MM.1S (cell line): ENCODE measurements at regions not wholly inside any gene's neighbourhood (a gene's known extent, or its start where the extent isn't known, plus 50 kb on each side); places are given as distances from the start of the nearest gene placed in this dataset.

Experiments used
- DNase-seq: peaks from one replicate; pipeline ENCODE4 v3.0.0-alpha.2; 2015
- H2AFZ ChIP-seq: fragments of 300-600 bp; sonication (generic); 2 replicates; pipeline ENCODE4 v1.6.0; 2016; ENCODE audit warnings: antibody characterized with exemption, low read length
- H3F3A ChIP-seq: fragments of 300-600 bp; sonication (generic); 2 replicates; pipeline ENCODE4 v1.6.1; 2016; ENCODE audit warnings: mild to moderate bottlenecking, antibody characterized with exemption, low read length, moderate library complexity, mixed read lengths; ENCODE audit not compliant: insufficient read depth
- H3K27ac ChIP-seq: fragments of 300-600 bp; sonication (generic); 2 replicates; pipeline ENCODE4 v1.5.1; 2016; ENCODE audit warnings: mild to moderate bottlenecking, low read length
- H3K27me3 ChIP-seq: fragments of 300-600 bp; sonication (generic); replicated peaks from 2 replicates; pipeline ENCODE4 v1.6.0; 2016; ENCODE audit warnings: low read length; ENCODE audit not compliant: insufficient read depth
- H3K36me3 ChIP-seq: fragments of 300-600 bp; sonication (generic); replicated peaks from 2 replicates; pipeline ENCODE4 v1.6.1; 2016; ENCODE audit warnings: mild to moderate bottlenecking, low read length, mixed read lengths; ENCODE audit not compliant: insufficient read depth
- H3K4me1 ChIP-seq: fragments of 300-600 bp; sonication (generic); 2 replicates; pipeline ENCODE4 v1.6.1; 2016; ENCODE audit warnings: low read length, mixed read lengths
- H3K4me2 ChIP-seq: fragments of 300-600 bp; sonication (generic); 2 replicates; pipeline ENCODE4 v1.6.0; 2016; ENCODE audit warnings: low read depth, low read length
- H3K4me3 ChIP-seq: fragments of 300-600 bp; sonication (generic); 2 replicates; pipeline ENCODE4 v1.5.1; 2016; ENCODE audit warnings: low read length, mixed read lengths
- H3K79me2 ChIP-seq: fragments of 300-600 bp; sonication (generic); 2 replicates; pipeline ENCODE4 v1.6.1; 2016; ENCODE audit warnings: mixed run types, low read length, mixed read lengths
- H3K9ac ChIP-seq: fragments of 300-600 bp; sonication (generic); 2 replicates; pipeline ENCODE4 v1.6.1; 2016; ENCODE audit warnings: low read length, mixed read lengths
- H3K9me2 ChIP-seq: fragments of 300-600 bp; sonication (generic); replicated peaks from 2 replicates; pipeline ENCODE4 v1.6.1; 2016; ENCODE audit warnings: mild to moderate bottlenecking, low read length, mixed read lengths; ENCODE audit not compliant: insufficient read depth
- H3K9me3 ChIP-seq: fragments of 300-600 bp; sonication (generic); replicated peaks from 2 replicates; pipeline ENCODE4 v1.6.1; 2016; ENCODE audit warnings: mild to moderate bottlenecking, low read length, mixed read lengths; ENCODE audit not compliant: insufficient read depth
- H4K20me1 ChIP-seq: fragments of 300-600 bp; sonication (generic); 2 replicates; pipeline ENCODE4 v1.6.1; 2016; ENCODE audit warnings: mild to moderate bottlenecking, low read length, moderate library complexity, mixed read lengths; ENCODE audit not compliant: insufficient read depth
- CTCF ChIP-seq: fragments of 300-600 bp; sonication (generic); IDR thresholded peaks from 2 replicates; pipeline ENCODE4 v1.5.1; 2016; ENCODE audit warnings: antibody characterized with exemption, low read length, mixed read lengths
- EZH2 ChIP-seq: fragments of 300-600 bp; sonication (generic); optimal IDR thresholded peaks from 2 replicates; pipeline ENCODE3; 2017; ENCODE audit warnings: low read depth, mild to moderate bottlenecking, antibody characterized with exemption, low read length, mixed read lengths
- EZH2phosphoT487 ChIP-seq: fragments of 300-600 bp; sonication (generic); IDR thresholded peaks from 2 replicates; pipeline ENCODE4 v1.6.1; 2018; ENCODE audit warnings: antibody characterized with exemption, low read length

GRCh38 chr14:57085043-57085442, 183.7 kb downstream of the EXOC5 start:
- Histone ChIP-seq H3K4me3 (no peak overlapping the region), H3K4me1 (no peaks in the 10 kb centered on the region), H3K27ac (no peak overlapping the region), H3K36me3 (no peaks in the 10 kb centered on the region), H3K9me2 (no peaks in the 10 kb centered on the region), H3K9me3 (no peaks in the 10 kb centered on the region), H3K79me2 (no peaks in the 10 kb centered on the region), H2AFZ (no peak overlapping the region), H3K9ac (no peak overlapping the region), H3K27me3 (no peaks in the 10 kb centered on the region), H3F3A (no peaks in the 10 kb centered on the region), H4K20me1 (no peaks in the 10 kb centered on the region), H3K4me2 (no peak overlapping the region)
- TF ChIP-seq EZH2 = no peak
- no peak for TF ChIP-seq CTCF
- no peak for TF ChIP-seq EZH2phosphoT487
- no peak for DNase-seq

- no peaks in the 10 kb centered on the region for H3K27me3 ChIP-seq
- no peaks in the 10 kb centered on the region for H3K9me3 ChIP-seq
- no peak for TF ChIP-seq EZH2phosphoT487
- TF ChIP-seq EZH2 = no peak
- TF ChIP-seq CTCF = no peak
- no peak overlapping the region for H3K4me3 ChIP-seq
- H3K9me2 ChIP-seq = no peaks in the 10 kb centered on the region
- no peaks in the 10 kb centered on the region for H3K4me1 ChIP-seq
- no peak overlapping the region for H3K9ac ChIP-seq
- no peaks in the 10 kb centered on the region for H3F3A ChIP-seq
- no peak for DNase-seq
- no peak overlapping the region for H3K27ac ChIP-seq
- no peaks in the 10 kb centered on the region for H3K36me3 ChIP-seq
- no peak overlapping the region for H2AFZ ChIP-seq
- no peak overlapping the region for H3K4me2 ChIP-seq
- H3K79me2 ChIP-seq = no peaks in the 10 kb centered on the region
- H4K20me1 ChIP-seq = no peaks in the 10 kb centered on the region
These were observed 188.0 kb downstream of the EXOC5 start for GRCh38 chr14:57080691-57081090.

- no peak overlapping the region for H3K9ac ChIP-seq
- H3K4me3 ChIP-seq = no peak overlapping the region
- DNase-seq = no peak
- no peaks in the 10 kb centered on the region for H3F3A ChIP-seq
- no peaks in the 10 kb centered on the region for H4K20me1 ChIP-seq
- no peaks in the 10 kb centered on the region for H3K36me3 ChIP-seq
- H3K4me1 ChIP-seq = no peaks in the 10 kb centered on the region
- no peaks in the 10 kb centered on the region for H3K27me3 ChIP-seq
- no peak overlapping the region for H3K27ac ChIP-seq
- no peak overlapping the region for H2AFZ ChIP-seq
- H3K79me2 ChIP-seq = no peaks in the 10 kb centered on the region
- no peaks in the 10 kb centered on the region for H3K9me3 ChIP-seq
- no peak for TF ChIP-seq EZH2phosphoT487
- TF ChIP-seq CTCF = no peak
- TF ChIP-seq EZH2 = no peak
- no peaks in the 10 kb centered on the region for H3K9me2 ChIP-seq
- no peak overlapping the region for H3K4me2 ChIP-seq
These were observed 190.7 kb downstream of the EXOC5 start for GRCh38 chr14:57078054-57078453.
